KOPT-K1 (cell line): ENCODE measurements at regions not wholly inside any gene's neighbourhood (a gene's known extent, or its start where the extent isn't known, plus 50 kb on each side); places are given as distances from the start of the nearest gene placed in this dataset.

ENCODE experiments used
- H3K27ac ChIP-seq: fragments of 200-600 bp; sonication (generic); 2 replicates; pipeline ENCODE4 v1.5.1; 2016; ENCODE audit warnings: antibody characterized with exemption, mild to moderate bottlenecking, low read depth, low read length; ENCODE audit not compliant: poor library complexity, severe bottlenecking
- H3K36me3 ChIP-seq: fragments of 200-600 bp; sonication (generic); 2 replicates; pipeline ENCODE4 v1.5.1; 2017; ENCODE audit warnings: antibody characterized with exemption, mild to moderate bottlenecking, low read length, moderate library complexity; ENCODE audit not compliant: insufficient read depth
- H3K9me3 ChIP-seq: fragments of 200-600 bp; sonication (generic); 2 replicates; pipeline ENCODE4 v1.5.1; 2017; ENCODE audit warnings: antibody characterized with exemption, low read length, mild to moderate bottlenecking; ENCODE audit not compliant: insufficient read depth, poor library complexity, severe bottlenecking

DNA sequence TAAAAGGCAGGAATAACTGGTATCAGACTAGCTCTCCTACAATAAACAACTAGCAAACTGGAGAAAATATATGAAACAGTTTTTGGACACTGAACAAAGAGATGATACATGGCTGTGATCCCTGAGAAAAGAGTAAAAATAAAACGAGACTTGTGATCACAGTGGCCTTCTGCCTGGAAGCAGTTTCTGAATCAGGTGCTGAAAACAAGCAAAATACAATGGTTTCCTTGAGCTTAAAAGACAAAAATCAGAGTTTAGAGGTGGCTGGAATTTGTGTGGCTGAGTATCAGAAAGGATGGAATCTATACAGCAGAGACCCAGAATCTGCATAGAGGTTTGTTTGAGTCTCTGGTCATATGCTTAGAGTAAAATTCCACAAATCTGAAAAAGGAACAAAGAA, 242.5 kb upstream of the SOX9 start:
- no peak overlapping the region for H3K27ac ChIP-seq
- H3K9me3 ChIP-seq, result no peaks in the 10 kb centered on the region
- no peaks in the 10 kb centered on the region for H3K36me3 ChIP-seq

DNA sequence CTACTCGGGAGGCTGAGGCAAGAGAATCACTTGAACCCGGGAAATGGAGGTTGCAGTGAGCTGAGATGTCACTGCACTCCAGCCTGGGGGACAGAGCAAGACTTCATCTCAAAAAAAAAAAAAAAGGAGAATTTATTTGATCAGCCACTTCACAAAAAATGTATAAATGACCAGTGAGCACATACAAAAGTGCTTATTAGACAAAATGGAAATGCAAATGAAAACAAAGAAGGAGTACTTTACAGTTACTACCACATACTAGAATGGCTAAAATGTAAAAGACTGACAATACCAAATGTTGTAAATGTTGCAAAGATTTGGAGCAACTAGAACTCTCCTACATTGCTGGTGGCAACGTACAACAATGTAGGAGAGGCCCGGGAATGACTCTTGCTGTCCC, 241.8 kb upstream of the SOX9 start:
- no peaks in the 10 kb centered on the region for H3K36me3 ChIP-seq
- H3K9me3 ChIP-seq, result no peaks in the 10 kb centered on the region
- H3K27ac ChIP-seq, result no peak overlapping the region

DNA sequence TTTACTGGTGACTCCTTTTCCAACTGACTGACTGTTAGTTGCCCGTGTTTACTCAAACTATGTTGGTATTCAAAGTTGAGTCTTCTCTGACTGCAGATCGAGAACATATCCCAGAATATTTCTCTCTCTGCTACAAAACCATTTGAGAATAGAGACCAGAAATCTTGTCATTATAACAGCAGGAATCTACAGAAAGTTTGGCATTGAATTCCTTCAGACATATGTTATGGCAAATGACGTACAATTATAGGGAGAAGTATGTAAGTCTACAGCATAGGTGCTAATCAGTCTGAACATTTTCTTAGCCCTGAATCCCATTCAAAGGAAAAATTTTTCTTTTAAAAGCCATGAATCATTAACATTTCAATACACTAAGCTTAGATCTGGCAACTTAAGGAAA, 239.8 kb upstream of the SOX9 start:
- Histone ChIP-seq H3K36me3 (no peaks in the 10 kb centered on the region), H3K9me3 (no peaks in the 10 kb centered on the region), H3K27ac (no peak overlapping the region)

DNA sequence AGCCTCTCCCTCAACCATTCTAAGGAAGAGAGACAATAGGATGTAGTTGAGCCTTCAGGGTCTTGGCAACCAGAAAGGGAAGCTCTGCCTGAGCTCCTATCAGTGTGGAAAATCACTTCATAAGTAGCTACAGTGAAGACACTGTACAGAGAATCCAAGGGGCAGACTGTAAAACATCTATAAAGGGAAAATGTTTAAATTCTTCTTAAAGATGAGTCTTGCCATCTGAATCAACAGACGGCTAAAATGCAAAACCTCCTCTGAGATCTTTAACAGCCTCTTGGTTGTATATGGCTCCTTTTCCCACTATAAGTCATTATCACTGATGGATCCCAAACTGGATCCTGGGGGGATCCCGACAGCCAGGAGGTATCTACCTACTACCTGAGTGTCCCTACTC, 239.2 kb upstream of the SOX9 start:
- no peak overlapping the region for H3K27ac ChIP-seq
- no peaks in the 10 kb centered on the region for H3K9me3 ChIP-seq
- no peaks in the 10 kb centered on the region for H3K36me3 ChIP-seq

DNA sequence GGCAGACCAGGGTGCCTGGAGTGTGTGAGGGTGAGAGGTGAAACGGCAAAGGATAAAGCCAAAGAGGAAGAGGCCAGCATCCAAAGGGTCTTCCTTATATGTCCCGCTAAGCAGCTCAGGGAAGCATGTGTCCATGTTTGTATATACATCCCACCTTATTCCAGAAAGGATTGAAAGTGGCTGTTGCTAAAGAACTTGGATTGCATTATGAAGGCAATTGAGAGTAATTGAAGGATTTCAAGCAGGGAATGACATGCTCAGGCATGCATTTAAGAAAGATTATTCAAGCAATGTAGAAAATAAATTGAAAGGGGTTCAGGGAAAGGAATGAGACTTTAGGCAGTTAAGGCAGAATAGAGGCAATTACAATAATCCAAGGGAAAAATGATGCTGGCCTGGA, 237.6 kb upstream of the SOX9 start:
- H3K27ac ChIP-seq, result no peak overlapping the region
- H3K36me3 ChIP-seq, result no peaks in the 10 kb centered on the region
- no peaks in the 10 kb centered on the region for H3K9me3 ChIP-seq

DNA sequence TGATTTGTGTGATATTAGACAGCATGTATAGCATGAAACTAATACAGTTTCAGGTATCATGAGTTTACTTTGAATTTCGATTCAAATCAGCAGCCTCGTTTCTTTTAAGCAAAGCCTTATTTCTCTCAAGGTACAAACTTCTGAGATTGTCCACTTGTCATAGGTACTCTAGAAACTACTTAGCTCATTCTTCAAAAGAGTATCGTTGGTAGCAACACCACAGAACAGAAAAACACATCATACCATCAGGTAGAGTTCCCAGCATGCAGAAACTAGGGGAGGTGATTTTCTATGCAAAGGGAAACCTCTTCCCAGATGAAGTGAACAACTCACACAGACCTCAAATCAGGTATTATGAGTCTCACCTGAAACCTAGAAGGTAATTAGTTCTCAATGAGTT, 237.0 kb upstream of the SOX9 start:
- H3K9me3 ChIP-seq, result no peaks in the 10 kb centered on the region
- H3K36me3 ChIP-seq, result no peaks in the 10 kb centered on the region
- H3K27ac ChIP-seq, result no peak overlapping the region

DNA sequence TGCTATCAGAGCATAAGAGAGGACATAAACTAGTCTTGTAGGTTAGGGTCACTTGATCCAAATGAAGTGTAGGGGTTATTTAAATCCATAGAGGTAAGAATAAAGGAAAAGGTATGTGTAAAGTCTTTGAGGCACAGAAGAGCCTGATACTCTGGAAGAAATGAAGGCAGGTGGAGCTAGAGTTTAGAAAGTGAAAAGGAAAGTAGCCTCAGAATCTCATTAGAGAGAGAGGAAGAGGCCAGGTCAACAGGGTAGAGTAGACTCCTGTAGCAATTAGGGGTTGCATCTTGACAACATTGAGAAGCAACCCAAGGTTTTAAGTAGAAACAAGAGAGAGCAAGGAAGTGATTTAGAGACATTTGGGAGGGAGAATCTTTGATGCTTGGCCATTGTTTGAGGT, 235.2 kb upstream of the SOX9 start:
- Histone ChIP-seq H3K36me3 (no peaks in the 10 kb centered on the region), H3K9me3 (no peaks in the 10 kb centered on the region), H3K27ac (no peak overlapping the region)

DNA sequence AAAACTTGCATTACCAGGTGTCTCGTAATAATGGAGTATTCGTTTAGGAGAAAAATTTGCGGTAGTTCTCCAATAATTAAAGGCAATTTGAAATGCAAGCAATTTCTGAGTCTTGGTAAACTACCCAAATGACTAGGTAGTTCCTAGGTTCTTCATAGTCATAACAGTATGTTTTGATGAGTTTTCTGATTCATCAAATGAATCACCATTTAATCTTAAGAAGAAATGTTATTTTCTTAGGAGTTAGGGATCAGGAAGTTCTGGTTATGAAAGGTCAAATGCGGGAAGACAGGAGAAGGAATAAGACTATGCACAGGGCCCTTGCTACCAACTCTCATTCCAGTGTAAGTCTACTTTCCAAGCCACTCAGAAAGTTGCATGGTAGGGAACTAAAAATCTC, 221.5 kb upstream of the SOX9 start:
- H3K9me3 ChIP-seq, result no peaks in the 10 kb centered on the region
- H3K36me3 ChIP-seq, result no peaks in the 10 kb centered on the region
- no peak overlapping the region for H3K27ac ChIP-seq

DNA sequence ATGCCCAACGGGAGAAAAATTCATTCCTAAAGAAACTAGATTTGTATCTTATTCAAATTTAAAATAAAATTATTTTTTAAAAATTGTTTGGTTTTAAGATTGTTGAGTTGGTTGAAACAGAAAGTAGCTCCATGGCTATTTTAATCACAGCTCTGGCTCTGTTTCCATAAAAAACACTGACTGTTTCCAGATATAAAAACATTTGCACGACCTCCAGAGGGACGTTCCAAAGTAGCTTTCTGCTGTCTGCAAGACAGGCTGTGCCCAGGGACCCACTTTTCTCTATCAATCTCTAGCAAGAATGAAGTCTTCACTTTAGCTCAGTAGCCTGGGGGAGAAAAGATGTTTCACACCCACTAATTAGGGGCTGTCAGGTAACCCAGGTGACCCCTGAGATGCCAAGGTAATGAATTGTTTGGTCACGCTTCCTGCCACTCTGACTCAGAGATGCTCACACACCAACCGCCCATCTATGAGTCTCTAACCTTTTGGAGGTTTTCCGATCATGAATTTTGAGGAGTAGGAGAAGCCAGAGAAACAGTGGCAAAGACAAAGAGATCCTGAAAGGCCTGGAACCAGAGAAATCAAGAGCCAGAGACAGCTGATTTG, 220.1 kb upstream of the SOX9 start:
- Histone ChIP-seq H3K9me3 (no peaks in the 10 kb centered on the region), H3K27ac (no peak overlapping the region)

DNA sequence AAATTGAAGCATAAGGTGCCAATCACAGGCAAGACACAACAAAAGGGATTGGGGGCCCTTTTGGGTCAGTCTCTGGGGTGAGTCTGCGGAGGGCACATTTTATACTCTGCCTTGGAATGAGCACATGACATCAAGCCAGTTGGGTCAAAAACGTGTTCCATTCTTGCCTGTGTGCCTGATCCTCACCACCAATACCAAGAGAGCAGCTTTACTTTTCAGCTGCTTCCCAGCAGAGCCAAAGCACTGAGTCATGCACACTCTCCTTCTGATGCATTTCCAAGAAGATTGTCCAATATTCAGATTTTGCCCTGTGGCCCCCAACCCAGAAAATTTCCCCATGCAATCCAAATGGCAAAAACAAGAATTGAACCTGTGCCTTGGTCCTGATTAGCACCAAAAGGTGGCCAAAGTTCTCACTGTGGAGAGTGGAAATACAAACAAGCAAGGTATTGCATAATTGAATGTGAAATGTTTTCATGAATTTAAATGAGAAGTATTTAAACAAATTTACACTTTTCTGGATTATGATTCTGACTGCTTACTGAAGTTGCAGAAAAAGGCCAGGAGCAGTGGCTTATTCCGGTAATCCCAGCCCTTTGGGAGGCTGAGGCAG, 217.8 kb upstream of the SOX9 start:
- H3K36me3 ChIP-seq, result no peaks in the 10 kb centered on the region
- H3K27ac ChIP-seq, result no peak overlapping the region
- H3K9me3 ChIP-seq, result no peaks in the 10 kb centered on the region

More for the DNA sequence above, 220.1 kb upstream of the SOX9 start:
- H3K36me3 ChIP-seq, result no peaks in the 10 kb centered on the region

DNA sequence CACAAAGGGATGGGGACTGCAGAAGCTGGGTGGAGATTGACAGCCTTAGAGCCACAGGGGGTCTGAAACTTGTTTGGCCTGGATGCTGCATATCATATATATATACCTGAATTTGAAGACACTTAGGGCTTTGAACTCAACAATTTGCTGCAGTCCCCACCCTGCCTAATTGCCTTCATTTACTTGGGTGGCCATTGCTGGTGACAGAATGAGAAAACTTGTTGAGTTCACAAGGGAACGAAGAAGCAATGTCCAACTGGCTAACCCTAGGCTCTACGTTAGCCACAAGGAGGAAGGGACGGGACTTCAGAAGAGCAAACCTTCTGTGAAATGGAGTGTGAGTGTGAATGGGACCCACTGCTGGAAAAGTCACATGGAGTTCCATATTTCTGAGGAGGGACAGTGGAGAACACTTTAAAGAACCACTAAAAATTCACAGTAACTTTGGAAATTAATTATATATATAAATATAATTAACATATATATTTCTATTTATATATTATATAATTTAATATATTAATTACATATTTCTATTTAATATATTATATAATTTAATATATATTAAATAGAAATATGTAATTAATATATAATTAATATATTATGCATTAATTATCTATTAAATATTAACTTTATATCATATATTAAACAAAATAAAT, 215.3 kb upstream of the SOX9 start:
- H3K36me3 ChIP-seq, result no peaks in the 10 kb centered on the region
- H3K9me3 ChIP-seq, result no peaks in the 10 kb centered on the region
- no peak overlapping the region for H3K27ac ChIP-seq

DNA sequence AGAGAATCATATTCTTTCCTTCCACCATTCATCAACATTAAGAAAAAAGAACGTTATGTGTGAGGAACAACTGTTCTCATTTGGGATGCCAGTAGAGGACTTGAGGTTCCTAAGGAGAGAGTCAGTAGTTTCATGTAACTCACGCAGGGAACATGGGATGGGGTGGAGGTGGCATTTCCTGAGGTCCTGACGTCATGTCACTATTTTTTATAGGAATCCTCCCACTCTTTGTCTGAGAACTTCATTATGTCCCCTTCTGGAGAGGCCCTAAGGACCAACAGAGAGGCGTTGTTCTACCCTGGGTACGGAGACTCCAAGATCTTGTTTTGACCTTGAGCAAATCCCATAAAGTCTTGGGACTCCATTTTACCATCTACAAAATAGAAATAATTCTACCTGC, 211.7 kb upstream of the SOX9 start:
- H3K27ac ChIP-seq, result no peak overlapping the region
- H3K9me3 ChIP-seq, result no peaks in the 10 kb centered on the region
- no peaks in the 10 kb centered on the region for H3K36me3 ChIP-seq

DNA sequence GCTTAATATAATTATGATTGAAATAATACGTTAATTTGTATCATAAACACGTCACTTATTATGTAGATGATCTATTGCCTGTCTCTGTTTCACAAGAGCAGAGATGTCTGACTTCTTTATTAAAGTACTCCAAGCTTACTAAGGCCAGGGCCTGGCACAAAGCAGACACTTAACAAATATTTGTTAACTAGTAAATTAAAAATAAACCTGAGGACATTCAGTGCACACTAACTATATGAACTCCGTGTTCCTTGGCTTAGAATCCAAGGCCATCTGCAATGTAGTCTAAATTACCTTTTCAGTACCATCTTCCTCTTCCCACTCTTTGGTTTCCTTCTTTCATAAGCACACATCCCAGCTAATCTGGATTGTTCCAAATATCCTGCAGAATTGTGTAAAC, 210.8 kb upstream of the SOX9 start:
- H3K9me3 ChIP-seq, result no peaks in the 10 kb centered on the region
- H3K36me3 ChIP-seq, result no peaks in the 10 kb centered on the region
- no peak overlapping the region for H3K27ac ChIP-seq

DNA sequence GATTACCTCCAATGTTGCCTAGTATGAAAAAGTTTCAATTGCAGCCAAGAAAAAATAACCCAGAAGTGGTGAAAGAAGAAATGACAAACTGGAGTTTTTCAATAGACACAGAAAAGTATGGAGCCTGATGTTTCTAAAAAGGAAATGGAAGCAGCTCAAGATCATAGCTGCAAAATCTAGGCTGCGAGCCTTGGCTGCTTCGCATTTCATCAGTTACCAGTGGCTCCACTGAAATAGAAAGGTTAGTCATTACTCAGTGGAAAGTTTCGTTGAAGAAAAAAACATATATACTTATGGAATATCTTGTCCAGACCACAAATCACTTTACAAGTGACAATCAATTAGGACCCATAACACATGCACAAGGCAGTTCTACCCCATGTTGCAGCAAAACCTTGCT, 206.8 kb upstream of the SOX9 start:
- Histone ChIP-seq H3K9me3 (no peaks in the 10 kb centered on the region), H3K27ac (no peak overlapping the region), H3K36me3 (no peaks in the 10 kb centered on the region)

DNA sequence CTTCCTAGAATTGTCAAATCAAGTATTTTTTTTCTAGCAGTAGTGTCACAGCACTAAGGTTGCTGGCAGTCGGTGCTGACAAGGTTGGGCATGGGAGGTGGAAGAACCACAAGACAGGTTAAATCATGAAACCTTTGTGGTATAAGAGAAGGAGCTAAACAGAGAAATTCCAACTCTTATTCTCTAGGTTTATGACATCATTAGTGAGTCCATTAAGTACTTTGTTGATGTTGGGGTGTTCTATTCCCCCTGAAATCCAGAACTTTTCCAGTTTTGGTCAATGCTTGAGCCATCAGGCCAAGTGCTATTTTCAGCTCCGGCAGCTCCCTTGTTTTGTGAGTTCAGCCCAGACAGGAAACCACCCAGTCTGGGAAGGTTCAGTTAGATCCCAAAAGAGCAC, 206.0 kb upstream of the SOX9 start:
- Histone ChIP-seq H3K9me3 (no peaks in the 10 kb centered on the region), H3K27ac (no peak overlapping the region), H3K36me3 (no peaks in the 10 kb centered on the region)

DNA sequence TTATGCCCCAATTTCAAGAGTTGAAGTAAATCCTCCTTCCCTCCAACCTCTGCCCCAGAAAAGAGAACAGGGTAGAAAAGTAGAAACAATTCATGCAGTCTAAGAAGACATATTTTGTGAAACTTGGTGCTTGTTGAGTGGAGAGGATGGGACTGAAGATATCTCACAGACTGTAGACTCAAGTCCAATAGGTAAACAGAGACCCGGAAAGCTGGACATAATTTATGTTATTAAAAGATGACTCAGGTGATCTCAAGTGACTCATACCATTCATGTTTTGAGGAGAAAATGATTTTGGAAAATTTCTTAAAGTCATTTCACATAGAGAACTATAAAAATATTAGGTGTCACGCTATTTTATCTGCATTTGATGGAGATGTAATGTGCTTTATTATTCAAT, 203.1 kb upstream of the SOX9 start:
- Histone ChIP-seq H3K36me3 (no peaks in the 10 kb centered on the region), H3K27ac (no peak overlapping the region), H3K9me3 (no peaks in the 10 kb centered on the region)
